ENCODE measurements at regions not wholly inside any gene's neighbourhood (a gene's known extent, or its start where the extent isn't known, plus 50 kb on each side); places are given as distances from the start of the nearest gene placed in this dataset.

GRCh38 chr6:33897189-33897780, 93.5 kb upstream of the MLN start:
- no peak for TF ChIP-seq CTCF (IDR thresholded peaks at IDR 0.05; ENCODE audit: borderline replicate concordance, extremely low read depth, low read length, poor library complexity, severe bottlenecking)
- no peak for TF ChIP-seq EZH2 (IDR thresholded peaks at IDR 0.05; ENCODE audit: borderline replicate concordance, low read depth, low read length, severe bottlenecking)

All from DND-41 (cell line).